GM12872 (cell line): ENCODE measurements at regions not wholly inside any gene's neighbourhood (a gene's known extent, or its start where the extent isn't known, plus 50 kb on each side); places are given as distances from the start of the nearest gene placed in this dataset.

Experiments
- TF ChIP-seq, protein P1 (sequence below): IDR thresholded peaks from 3 replicates; pipeline ENCODE4 v1.5.1; 2011; ENCODE audit warnings: low read depth, mild to moderate bottlenecking, low read length, moderate library complexity; ENCODE audit not compliant: insufficient read depth

DNA sequence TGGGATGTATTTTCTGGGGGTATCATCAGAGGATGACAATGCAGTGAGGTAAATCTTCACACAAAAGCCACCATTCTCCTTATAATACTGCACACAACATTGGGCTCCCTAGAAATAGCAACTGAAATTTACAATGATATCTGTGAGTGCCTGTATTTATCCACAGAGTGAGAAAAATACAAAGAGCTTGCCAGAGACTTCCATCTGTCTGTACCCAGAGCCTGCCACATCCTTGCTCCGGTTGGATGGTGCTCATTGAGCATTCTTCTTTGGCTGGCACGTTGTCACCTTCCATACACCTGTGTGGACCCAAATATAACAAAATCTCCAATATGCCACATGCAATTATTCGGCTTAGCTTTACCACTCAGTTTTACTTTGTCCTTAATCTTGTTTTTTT is 189.5 kb upstream of the UFM1 start:
- TF ChIP-seq, protein P1, sequence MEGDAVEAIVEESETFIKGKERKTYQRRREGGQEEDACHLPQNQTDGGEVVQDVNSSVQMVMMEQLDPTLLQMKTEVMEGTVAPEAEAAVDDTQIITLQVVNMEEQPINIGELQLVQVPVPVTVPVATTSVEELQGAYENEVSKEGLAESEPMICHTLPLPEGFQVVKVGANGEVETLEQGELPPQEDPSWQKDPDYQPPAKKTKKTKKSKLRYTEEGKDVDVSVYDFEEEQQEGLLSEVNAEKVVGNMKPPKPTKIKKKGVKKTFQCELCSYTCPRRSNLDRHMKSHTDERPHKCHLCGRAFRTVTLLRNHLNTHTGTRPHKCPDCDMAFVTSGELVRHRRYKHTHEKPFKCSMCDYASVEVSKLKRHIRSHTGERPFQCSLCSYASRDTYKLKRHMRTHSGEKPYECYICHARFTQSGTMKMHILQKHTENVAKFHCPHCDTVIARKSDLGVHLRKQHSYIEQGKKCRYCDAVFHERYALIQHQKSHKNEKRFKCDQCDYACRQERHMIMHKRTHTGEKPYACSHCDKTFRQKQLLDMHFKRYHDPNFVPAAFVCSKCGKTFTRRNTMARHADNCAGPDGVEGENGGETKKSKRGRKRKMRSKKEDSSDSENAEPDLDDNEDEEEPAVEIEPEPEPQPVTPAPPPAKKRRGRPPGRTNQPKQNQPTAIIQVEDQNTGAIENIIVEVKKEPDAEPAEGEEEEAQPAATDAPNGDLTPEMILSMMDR: no peak

DNA sequence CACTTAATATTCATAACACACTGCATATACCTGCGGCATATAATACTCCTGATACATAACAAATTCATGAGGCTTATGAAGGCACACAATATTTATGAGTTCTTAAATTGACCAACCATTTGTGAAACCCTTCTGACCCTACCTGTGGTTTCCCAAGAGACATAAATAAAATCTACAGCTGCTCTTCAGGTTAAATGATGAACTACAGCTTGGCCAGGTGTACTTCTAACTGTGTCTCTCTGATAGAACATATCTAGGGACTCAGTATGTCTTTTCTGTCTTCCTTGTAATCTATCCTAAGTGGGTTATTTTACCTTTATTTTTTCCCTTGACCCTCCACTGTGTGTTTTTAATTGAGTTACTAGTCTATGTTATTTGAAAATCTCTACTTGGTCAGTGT is 189.9 kb upstream of the UFM1 start:
- TF ChIP-seq, protein P1: no peak

DNA sequence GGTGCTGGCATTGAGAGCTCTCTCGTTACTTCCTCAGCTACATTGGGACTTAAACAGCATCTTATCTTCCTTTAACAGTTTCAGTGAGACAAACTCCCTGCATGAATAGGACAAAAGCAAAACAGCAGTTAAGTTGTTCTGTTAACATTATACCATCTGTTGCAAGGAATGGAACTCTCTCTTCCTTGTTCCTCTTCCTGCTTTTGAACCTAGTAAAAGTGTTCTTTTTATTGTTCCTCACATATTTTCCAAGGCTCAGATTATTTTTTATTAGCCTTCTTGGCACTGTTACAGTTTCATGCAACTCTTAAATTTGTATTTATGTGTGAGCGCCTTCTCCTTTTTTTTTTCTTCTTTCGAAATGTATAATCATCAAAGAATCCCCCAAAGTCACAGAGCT is 202.6 kb upstream of the UFM1 start:
- TF ChIP-seq, protein P1: no peak

DNA sequence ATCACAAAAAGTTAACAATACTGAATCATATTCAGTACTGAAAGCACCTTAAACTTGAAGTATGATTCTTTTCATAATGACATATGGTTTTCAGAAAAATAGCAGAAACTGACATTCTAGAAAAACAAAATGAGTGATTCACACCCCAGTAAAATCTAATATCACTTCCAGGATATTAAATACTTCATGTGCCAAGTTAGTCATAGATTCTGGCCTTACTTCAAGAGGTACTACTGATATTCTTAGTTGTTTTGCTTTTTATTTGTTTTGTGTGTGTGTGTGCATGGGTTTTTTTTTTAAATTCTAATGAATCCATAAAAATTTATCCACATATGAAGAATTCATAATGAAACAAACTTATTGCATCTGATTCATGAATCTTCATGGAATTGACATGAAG is 207.9 kb upstream of the UFM1 start:
- TF ChIP-seq, protein P1: no peak

DNA sequence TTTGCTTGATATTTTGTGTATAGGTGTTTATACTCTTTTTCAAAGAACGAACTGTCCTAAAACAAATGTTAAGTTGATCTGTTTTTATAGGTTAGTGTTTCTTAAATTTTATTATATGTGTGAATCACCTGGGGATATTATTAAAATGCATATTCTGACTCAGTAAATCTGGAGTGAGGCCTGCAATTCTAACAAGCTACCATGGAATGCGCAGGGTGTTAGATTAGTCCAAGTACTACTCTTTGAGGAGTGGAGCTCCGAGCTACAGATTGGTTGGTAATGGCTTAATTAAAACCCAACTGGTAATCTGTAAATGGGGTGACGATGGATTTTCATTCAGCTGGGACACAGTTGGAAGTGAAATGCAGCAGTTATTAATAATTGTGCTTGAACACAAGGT is 214.1 kb upstream of the UFM1 start:
- TF ChIP-seq, protein P1: no peak

DNA sequence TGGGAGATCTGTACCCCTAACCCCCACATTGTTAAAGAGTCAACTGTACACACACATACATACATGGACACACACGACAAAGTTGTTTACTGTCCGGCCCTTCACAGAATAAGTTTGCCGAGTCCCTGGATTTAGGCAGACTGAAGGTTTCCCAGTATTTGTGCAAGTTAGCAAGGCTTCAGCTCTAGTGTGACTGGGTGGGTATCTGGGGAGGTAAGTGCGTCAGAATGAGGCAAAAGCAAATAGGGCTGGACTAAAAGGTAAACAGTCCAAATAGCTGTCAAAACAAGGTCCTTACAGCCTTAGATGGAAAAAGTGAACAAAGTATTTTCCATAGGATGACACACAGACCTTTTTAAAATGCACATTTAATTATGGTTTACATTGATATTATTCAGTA is 228.4 kb upstream of the UFM1 start:
- TF ChIP-seq, protein P1: no peak

DNA sequence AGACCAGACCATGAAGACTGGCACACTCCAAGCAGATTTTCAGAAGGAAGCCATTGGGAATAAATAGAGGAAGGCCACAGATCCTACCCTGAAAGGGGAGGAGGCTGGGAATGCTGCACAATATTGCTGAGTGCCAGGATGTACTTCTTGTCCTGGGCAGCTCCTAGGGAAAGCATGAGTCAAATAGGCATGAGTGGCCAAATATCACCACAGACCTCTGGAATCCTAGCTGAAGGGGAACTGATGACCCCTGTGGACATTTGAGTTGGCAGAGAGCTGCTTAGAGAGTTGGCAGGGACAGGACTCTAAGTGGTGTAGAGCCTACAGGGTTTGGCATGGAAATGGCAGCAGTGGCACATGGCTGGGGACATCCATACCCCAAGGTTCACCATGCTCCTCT is 234.3 kb upstream of the TRPC4 start:
- TF ChIP-seq, protein P1: no peak

DNA sequence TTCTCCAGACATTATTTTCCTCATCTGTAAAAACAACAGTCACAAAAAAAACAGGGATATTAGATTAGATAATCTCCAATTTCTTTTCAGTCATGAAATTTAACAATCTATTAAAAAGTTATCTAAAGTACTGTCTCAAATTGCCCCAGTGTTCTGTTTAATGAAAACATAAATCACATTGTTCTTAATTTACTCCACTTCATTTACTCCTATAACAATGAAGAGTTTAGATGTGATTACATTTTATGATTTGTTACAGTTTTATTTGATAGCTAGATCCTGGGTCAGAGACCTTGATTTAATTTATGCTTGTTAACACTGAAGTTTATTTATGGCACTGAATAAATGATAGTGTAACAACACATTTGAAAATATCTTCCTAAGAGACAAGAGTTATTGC is 230.2 kb upstream of the TRPC4 start:
- TF ChIP-seq, protein P1: no peak
